SK-N-SH (cell line): ENCODE measurements at regions not wholly inside any gene's neighbourhood (a gene's known extent, or its start where the extent isn't known, plus 50 kb on each side); places are given as distances from the start of the nearest gene placed in this dataset.

Source experiments
- CTCF ChIA-PET: fragments of 300-600, 350-600 bp; formaldehyde crosslinking; extraction: SDS; loops from one replicate; lab custom pipeline; 2021; lab: Yijun Ruan, JAX
- POLR2A ChIA-PET: fragments of 350-600 bp; sonication (Branson Sonifier 250); formaldehyde crosslinking; extraction: SDS; loops from one replicate; lab custom pipeline; 2020; ENCODE audit warnings: antibody characterized with exemption, inconsistent platforms; lab: Yijun Ruan, JAX
- DNase-seq: peaks from one replicate; pipeline ENCODE4 v3.0.0; 2012
- H2AFZ ChIP-seq: fragments of 200-600 bp; sonication (generic); 2 replicates; pipeline ENCODE4 v1.8.1; 2016; ENCODE audit warnings: antibody characterized with exemption, mild to moderate bottlenecking, low read depth
- H3F3A ChIP-seq: fragments of 200-600 bp; sonication (generic); replicated peaks from 2 replicates; pipeline ENCODE3; 2016; ENCODE audit warnings: antibody characterized with exemption, mild to moderate bottlenecking; ENCODE audit not compliant: insufficient read depth
- H3K27ac ChIP-seq, 2 experiments: fragments of 200-500 bp in 1 of 2; fragments of 200-600 bp in 1 of 2; sonication (Bioruptor generic) in 1 of 2; sonication (generic), shearing (Covaris generic) in 1 of 2; 2 replicates each; pipeline versions ENCODE4 v1.5.1 to v1.6.1; 2014 to 2016; ENCODE audit warnings: low read depth in 2 of 2, inconsistent platforms in 1 of 2, low read length in 1 of 2, mild to moderate bottlenecking in 1 of 2, mixed read lengths in 1 of 2
- H3K27me3 ChIP-seq: fragments of 200-600 bp; sonication (generic), shearing (Covaris generic); 2 replicates; pipeline ENCODE4 v1.6.1; 2016; ENCODE audit warnings: mixed run types; ENCODE audit not compliant: insufficient read depth
- H3K36me3 ChIP-seq, 2 experiments: fragments of 200-500 bp in 1 of 2; fragments of 200-600 bp in 1 of 2; sonication (Bioruptor generic) in 1 of 2; sonication (generic) in 1 of 2; replicated peaks in 1 of 2; 2 replicates each; pipeline versions ENCODE3 to v1.5.1; 2014 to 2016; ENCODE audit warnings: low read length in 1 of 2, mild to moderate bottlenecking in 1 of 2; ENCODE audit not compliant: insufficient read depth in 2 of 2, control insufficient read depth in 1 of 2
- H3K4me1 ChIP-seq, 2 experiments: fragments of 200-500 bp in 1 of 2; fragments of 200-600 bp in 1 of 2; sonication (Bioruptor generic) in 1 of 2; sonication (generic), shearing (Covaris generic) in 1 of 2; 2 replicates each; pipeline versions ENCODE4 v1.5.1 to v1.6.1; 2014 to 2016; ENCODE audit warnings: low read depth in 1 of 2, low read length in 1 of 2, mixed run types in 1 of 2; ENCODE audit not compliant: insufficient read depth in 2 of 2, control insufficient read depth in 1 of 2
- H3K4me2 ChIP-seq: fragments of 200-600 bp; sonication (generic), shearing (Covaris generic); 2 replicates; pipeline ENCODE4 v1.6.1; 2017; ENCODE audit warnings: mixed run types
- H3K4me3 ChIP-seq, 2 experiments: fragments of 200-500 bp in 1 of 2; fragments of 200-600 bp in 1 of 2; sonication (Bioruptor generic) in 1 of 2; sonication (generic), shearing (Covaris generic) in 1 of 2; 2 replicates each; pipeline versions ENCODE4 v1.5.1 to v1.8.1; 2014 to 2016; ENCODE audit warnings: low read depth in 2 of 2, inconsistent platforms in 1 of 2, low read length in 1 of 2, mild to moderate bottlenecking in 1 of 2, mixed read lengths in 1 of 2, moderate library complexity in 1 of 2
- H3K79me2 ChIP-seq: fragments of 200-600 bp; sonication (generic); 2 replicates; pipeline ENCODE4 v1.8.1; 2017; ENCODE audit warnings: mild to moderate bottlenecking; ENCODE audit not compliant: insufficient read depth
- H3K9ac ChIP-seq: fragments of 200-600 bp; sonication (generic); 2 replicates; pipeline ENCODE4 v1.6.1; 2017; ENCODE audit warnings: mixed run types
- H3K9me2 ChIP-seq: fragments of 200-600 bp; sonication (generic); 2 replicates; pipeline ENCODE4 v1.6.1; 2017; ENCODE audit warnings: mixed run types
- H3K9me3 ChIP-seq: fragments of 200-600 bp; sonication (generic); 2 replicates; pipeline ENCODE4 v1.6.1; 2017; ENCODE audit warnings: mixed run types, mild to moderate bottlenecking, moderate library complexity
- H4K20me1 ChIP-seq: fragments of 200-600 bp; sonication (generic); 2 replicates; pipeline ENCODE4 v1.6.1; 2017; ENCODE audit warnings: mild to moderate bottlenecking, mixed run types; ENCODE audit not compliant: insufficient read depth
- EP300 ChIP-seq, 2 experiments: IDR thresholded peaks; 2 replicates each; pipeline versions ENCODE4 v1.4.0 to v1.6.1; 2012; ENCODE audit warnings: borderline replicate concordance in 1 of 2, low read depth in 1 of 2, low read length in 1 of 2
- EZH2phosphoT487 ChIP-seq: fragments of 200-600 bp; sonication (generic); IDR thresholded peaks from 2 replicates; pipeline ENCODE4 v1.6.1; 2017; ENCODE audit warnings: low read depth, mixed run types, mild to moderate bottlenecking, antibody characterized with exemption, moderate library complexity, borderline replicate concordance
- GATA2 ChIP-seq: sonication (generic); formaldehyde crosslinking; IDR thresholded peaks from 2 replicates; pipeline ENCODE4 v1.5.0; 2020; ENCODE audit warnings: mild to moderate bottlenecking, missing genetic modification reagents
- JUND ChIP-seq: IDR thresholded peaks from 2 replicates; pipeline ENCODE4 v1.4.0; 2012
- MEF2A ChIP-seq: IDR thresholded peaks from 2 replicates; pipeline ENCODE4 v1.4.0; 2012; ENCODE audit warnings: low read depth, borderline replicate concordance
- MXI1 ChIP-seq: IDR thresholded peaks from 2 replicates; pipeline ENCODE4 v1.6.1; 2012; ENCODE audit warnings: mild to moderate bottlenecking, low read depth, low read length, improper control_type of control experiment
- NFIC ChIP-seq: IDR thresholded peaks from 2 replicates; pipeline ENCODE4 v1.4.0; 2012; ENCODE audit warnings: borderline replicate concordance
- RCOR1 ChIP-seq: fragments of 150-350 bp; IDR thresholded peaks from 2 replicates; pipeline ENCODE4 v1.6.1; 2017; ENCODE audit warnings: antibody characterized with exemption, low read length
- RFX5 ChIP-seq: IDR thresholded peaks from 2 replicates; pipeline ENCODE4 v1.6.1; 2012; ENCODE audit warnings: mild to moderate bottlenecking, improper control_type of control experiment, low read length
- RXRA ChIP-seq: IDR thresholded peaks from 2 replicates; pipeline ENCODE4 v1.4.0; 2012; ENCODE audit warnings: low read depth, mild to moderate bottlenecking, borderline replicate concordance
- SIN3A ChIP-seq: IDR thresholded peaks from 2 replicates; pipeline ENCODE4 v1.6.1; 2012; ENCODE audit warnings: low read depth, mild to moderate bottlenecking, low read length, moderate library complexity, borderline replicate concordance
- SMC3 ChIP-seq: IDR thresholded peaks from 2 replicates; pipeline ENCODE4 v1.6.1; 2012; ENCODE audit warnings: low read depth, low read length, improper control_type of control experiment
- TAF1 ChIP-seq: IDR thresholded peaks from 2 replicates; pipeline ENCODE4 v1.6.1; 2012; ENCODE audit warnings: low read depth, mild to moderate bottlenecking, low read length, moderate library complexity, borderline replicate concordance
- TCF12 ChIP-seq: IDR thresholded peaks from 2 replicates; pipeline ENCODE4 v1.4.0; 2012
- YY1 ChIP-seq: IDR thresholded peaks from 2 replicates; pipeline ENCODE4 v1.4.0; 2012; ENCODE audit warnings: low read depth, mild to moderate bottlenecking
- WGBS: methylation state at CpG from one replicate; pipeline ENCODE4 v1.1.6; 2017; ENCODE audit warnings: low lambda C conversion rate; 5-methylcytosine and 5-hydroxymethylcytosine counted together
- TF ChIP-seq, protein P1 (sequence below): IDR thresholded peaks from 2 replicates; pipeline ENCODE4 v1.4.0; 2012; ENCODE audit warnings: low read depth, borderline replicate concordance
- TF ChIP-seq, protein P2 (sequence below): fragments of 150-350 bp; IDR thresholded peaks from 2 replicates; pipeline ENCODE4 v1.6.1; 2016; ENCODE audit warnings: mild to moderate bottlenecking, low read depth, low read length
- TF ChIP-seq, protein P3 (sequence below): fragments of 200-600 bp; sonication (generic); IDR thresholded peaks from 2 replicates; pipeline ENCODE4 v1.6.1; 2017; ENCODE audit warnings: antibody characterized with exemption, mild to moderate bottlenecking, moderate library complexity
- TF ChIP-seq, protein P4 (sequence below): fragments of 150-350 bp; IDR thresholded peaks from 2 replicates; pipeline ENCODE4 v1.6.1; 2017; ENCODE audit warnings: antibody characterized with exemption, low read length, low read depth, borderline replicate concordance
- TF ChIP-seq, protein P5 (sequence below): IDR thresholded peaks from 2 replicates; pipeline ENCODE4 v1.4.0; 2012; ENCODE audit warnings: low read depth

- Histone ChIP-seq H3K4me2 (no peak overlapping the region), H4K20me1 (no peaks in the 10 kb centered on the region), H3K27ac (no peak overlapping the region), H3K4me1 (no peaks in the 10 kb centered on the region), H3K9ac (no peak overlapping the region), H3K36me3 (no peaks in the 10 kb centered on the region), H3K4me3 (no peak overlapping the region), H3F3A (no peaks in the 10 kb centered on the region), H3K79me2 (no peaks in the 10 kb centered on the region), H3K9me2 (no peaks in the 10 kb centered on the region), H3K9me3 (no peaks in the 10 kb centered on the region), H2AFZ (no peak overlapping the region), H3K27me3 (0 out of 2 replicates have a peak, but pooled peaks cover 8% of the 10 kb centered on the region)
- CTCF ChIA-PET: no interaction called here
- 26% methylated on average over 14 of the region's 14 CpGs for WGBS
- POLR2A ChIA-PET: no interaction called here
- TF ChIP-seq, protein P1, sequence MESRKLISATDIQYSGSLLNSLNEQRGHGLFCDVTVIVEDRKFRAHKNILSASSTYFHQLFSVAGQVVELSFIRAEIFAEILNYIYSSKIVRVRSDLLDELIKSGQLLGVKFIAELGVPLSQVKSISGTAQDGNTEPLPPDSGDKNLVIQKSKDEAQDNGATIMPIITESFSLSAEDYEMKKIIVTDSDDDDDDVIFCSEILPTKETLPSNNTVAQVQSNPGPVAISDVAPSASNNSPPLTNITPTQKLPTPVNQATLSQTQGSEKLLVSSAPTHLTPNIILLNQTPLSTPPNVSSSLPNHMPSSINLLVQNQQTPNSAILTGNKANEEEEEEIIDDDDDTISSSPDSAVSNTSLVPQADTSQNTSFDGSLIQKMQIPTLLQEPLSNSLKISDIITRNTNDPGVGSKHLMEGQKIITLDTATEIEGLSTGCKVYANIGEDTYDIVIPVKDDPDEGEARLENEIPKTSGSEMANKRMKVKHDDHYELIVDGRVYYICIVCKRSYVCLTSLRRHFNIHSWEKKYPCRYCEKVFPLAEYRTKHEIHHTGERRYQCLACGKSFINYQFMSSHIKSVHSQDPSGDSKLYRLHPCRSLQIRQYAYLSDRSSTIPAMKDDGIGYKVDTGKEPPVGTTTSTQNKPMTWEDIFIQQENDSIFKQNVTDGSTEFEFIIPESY: no peak
- TF ChIP-seq EZH2phosphoT487 (no peak), SMC3 (no peak), RXRA (no peak), RFX5 (no peak), YY1 (no peak), TAF1 (no peak), GATA2 (no peak), MXI1 (no peak), JUND (no peak), TCF12 (no peak), EP300 (IDR thresholded peaks at IDR 0.05; ENCODE audit: borderline replicate concordance in 1 of 2, low read depth in 1 of 2, low read length in 1 of 2) (no peak), MEF2A (no peak), NFIC (no peak), SIN3A (no peak), RCOR1 (no peak)
- TF ChIP-seq, protein P2, sequence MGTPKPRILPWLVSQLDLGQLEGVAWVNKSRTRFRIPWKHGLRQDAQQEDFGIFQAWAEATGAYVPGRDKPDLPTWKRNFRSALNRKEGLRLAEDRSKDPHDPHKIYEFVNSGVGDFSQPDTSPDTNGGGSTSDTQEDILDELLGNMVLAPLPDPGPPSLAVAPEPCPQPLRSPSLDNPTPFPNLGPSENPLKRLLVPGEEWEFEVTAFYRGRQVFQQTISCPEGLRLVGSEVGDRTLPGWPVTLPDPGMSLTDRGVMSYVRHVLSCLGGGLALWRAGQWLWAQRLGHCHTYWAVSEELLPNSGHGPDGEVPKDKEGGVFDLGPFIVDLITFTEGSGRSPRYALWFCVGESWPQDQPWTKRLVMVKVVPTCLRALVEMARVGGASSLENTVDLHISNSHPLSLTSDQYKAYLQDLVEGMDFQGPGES: no peak
- TF ChIP-seq, protein P3, sequence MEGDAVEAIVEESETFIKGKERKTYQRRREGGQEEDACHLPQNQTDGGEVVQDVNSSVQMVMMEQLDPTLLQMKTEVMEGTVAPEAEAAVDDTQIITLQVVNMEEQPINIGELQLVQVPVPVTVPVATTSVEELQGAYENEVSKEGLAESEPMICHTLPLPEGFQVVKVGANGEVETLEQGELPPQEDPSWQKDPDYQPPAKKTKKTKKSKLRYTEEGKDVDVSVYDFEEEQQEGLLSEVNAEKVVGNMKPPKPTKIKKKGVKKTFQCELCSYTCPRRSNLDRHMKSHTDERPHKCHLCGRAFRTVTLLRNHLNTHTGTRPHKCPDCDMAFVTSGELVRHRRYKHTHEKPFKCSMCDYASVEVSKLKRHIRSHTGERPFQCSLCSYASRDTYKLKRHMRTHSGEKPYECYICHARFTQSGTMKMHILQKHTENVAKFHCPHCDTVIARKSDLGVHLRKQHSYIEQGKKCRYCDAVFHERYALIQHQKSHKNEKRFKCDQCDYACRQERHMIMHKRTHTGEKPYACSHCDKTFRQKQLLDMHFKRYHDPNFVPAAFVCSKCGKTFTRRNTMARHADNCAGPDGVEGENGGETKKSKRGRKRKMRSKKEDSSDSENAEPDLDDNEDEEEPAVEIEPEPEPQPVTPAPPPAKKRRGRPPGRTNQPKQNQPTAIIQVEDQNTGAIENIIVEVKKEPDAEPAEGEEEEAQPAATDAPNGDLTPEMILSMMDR: no peak
- TF ChIP-seq, protein P4, sequence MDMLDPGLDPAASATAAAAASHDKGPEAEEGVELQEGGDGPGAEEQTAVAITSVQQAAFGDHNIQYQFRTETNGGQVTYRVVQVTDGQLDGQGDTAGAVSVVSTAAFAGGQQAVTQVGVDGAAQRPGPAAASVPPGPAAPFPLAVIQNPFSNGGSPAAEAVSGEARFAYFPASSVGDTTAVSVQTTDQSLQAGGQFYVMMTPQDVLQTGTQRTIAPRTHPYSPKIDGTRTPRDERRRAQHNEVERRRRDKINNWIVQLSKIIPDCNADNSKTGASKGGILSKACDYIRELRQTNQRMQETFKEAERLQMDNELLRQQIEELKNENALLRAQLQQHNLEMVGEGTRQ: no peak
- TF ChIP-seq, protein P5, sequence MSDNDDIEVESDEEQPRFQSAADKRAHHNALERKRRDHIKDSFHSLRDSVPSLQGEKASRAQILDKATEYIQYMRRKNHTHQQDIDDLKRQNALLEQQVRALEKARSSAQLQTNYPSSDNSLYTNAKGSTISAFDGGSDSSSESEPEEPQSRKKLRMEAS: no peak
- DNase-seq: no peak
Observed at GRCh38 chr22:48313175-48313830, 1514.4 kb downstream of the BRD1 start.
